Breast epithelium (tissue), 4 donors: ENCODE measurements at regions not wholly inside any gene's neighbourhood (a gene's known extent, or its start where the extent isn't known, plus 50 kb on each side); places are given as distances from the start of the nearest gene placed in this dataset.

ENCODE experiments used
- DNase-seq, 2 donors: peaks; one replicate each; pipeline ENCODE4 v3.0.0-alpha.2; 2019; ENCODE audit warnings: low spot score in 2 of 2
- H3K27ac ChIP-seq, 2 donors: fragments of 200-600 bp; sonication (generic) in 1 of 2; one replicate each; pipeline ENCODE4 v1.5.1; 2016 to 2019; ENCODE audit warnings: mild to moderate bottlenecking in 1 of 2
- H3K27me3 ChIP-seq, 2 donors: fragments of 200-600 bp; sonication (generic) in 1 of 2; one replicate each; pipeline versions ENCODE4 v1.5.1 to v1.6.0; 2017 to 2019; ENCODE audit warnings: control low read depth in 1 of 2, mild to moderate bottlenecking in 1 of 2
- H3K36me3 ChIP-seq: fragments of 200-600 bp; one replicate; pipeline ENCODE4 v1.5.1; 2019
- H3K4me1 ChIP-seq, 2 donors: fragments of 200-600 bp; sonication (generic); one replicate each; pipeline ENCODE4 v1.5.1; 2016 to 2019; ENCODE audit warnings: control low read depth in 1 of 2
- H3K4me3 ChIP-seq, 3 donors: fragments of 200-600 bp; sonication (generic); 1 replicate in 2 of 3; 2 replicates in 1 of 3; pipeline ENCODE4 v1.5.1; 2016 to 2019; ENCODE audit warnings: mild to moderate bottlenecking in 3 of 3, moderate library complexity in 2 of 3
- H3K9me3 ChIP-seq, 2 donors: fragments of 200-600 bp; sonication (generic) in 1 of 2; one replicate each; pipeline ENCODE4 v1.5.1; 2016 to 2019; ENCODE audit warnings: control low read depth in 1 of 2
- POLR2A ChIP-seq: fragments of 450-650 bp; IDR thresholded peaks from one replicate; pipeline ENCODE4 v1.6.1; 2016; ENCODE audit warnings: antibody characterized with exemption, mild to moderate bottlenecking, moderate library complexity
- POLR2AphosphoS5 ChIP-seq, 3 donors: sonication (generic); formaldehyde crosslinking; IDR thresholded peaks; one replicate each; pipeline ENCODE4 v1.6.1; 2017; ENCODE audit warnings: antibody characterized with exemption in 3 of 3
- intact Hi-C: fragments of 100-400 bp; cut with DNase I; formaldehyde crosslinking; loops from one replicate; pipeline ENCODE4 v1.15.1; 2023; ENCODE audit warnings: low total_unique reads
- TF ChIP-seq, protein P1 (sequence below), 3 donors: fragments of 450-650 bp; IDR thresholded peaks; one replicate each; pipeline ENCODE4 v1.5.1; 2016 to 2017; ENCODE audit warnings: antibody characterized with exemption in 3 of 3, mild to moderate bottlenecking in 3 of 3, moderate library complexity in 3 of 3

DNA sequence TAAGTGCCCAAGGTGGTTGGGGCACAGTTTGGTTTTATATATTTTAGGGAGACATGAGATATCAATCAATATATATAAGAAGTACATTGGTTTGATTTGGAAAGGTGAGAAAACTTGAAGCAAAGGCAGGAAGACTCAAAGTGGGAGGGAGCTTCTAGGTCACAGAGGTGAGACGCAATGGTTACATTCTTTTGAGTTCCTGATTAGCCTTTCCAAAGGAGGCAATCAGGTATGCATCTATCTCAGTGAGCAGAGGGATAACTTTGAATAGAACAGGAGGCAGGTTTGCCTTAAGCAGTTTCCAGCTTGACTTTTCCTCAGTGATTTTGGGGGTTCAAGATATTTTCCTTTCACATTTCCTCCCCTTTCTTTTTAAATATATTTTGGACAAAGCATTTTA lies 58.0 kb upstream of the SLC35F1 start:
- Histone ChIP-seq H3K27me3 (no peaks in the 10 kb centered on the region), H3K36me3 (no peaks in the 10 kb centered on the region), H3K27ac (no peak overlapping the region), H3K9me3 (peaks cover 6 to 19% of the 10 kb centered on the region in 2 donors), H3K4me3 (no peak overlapping the region), H3K4me1 (no peaks in the 10 kb centered on the region)
- DNase-seq = no peak
- intact Hi-C loops = no loop called here
- TF ChIP-seq POLR2A = no peak
- TF ChIP-seq, protein P1, sequence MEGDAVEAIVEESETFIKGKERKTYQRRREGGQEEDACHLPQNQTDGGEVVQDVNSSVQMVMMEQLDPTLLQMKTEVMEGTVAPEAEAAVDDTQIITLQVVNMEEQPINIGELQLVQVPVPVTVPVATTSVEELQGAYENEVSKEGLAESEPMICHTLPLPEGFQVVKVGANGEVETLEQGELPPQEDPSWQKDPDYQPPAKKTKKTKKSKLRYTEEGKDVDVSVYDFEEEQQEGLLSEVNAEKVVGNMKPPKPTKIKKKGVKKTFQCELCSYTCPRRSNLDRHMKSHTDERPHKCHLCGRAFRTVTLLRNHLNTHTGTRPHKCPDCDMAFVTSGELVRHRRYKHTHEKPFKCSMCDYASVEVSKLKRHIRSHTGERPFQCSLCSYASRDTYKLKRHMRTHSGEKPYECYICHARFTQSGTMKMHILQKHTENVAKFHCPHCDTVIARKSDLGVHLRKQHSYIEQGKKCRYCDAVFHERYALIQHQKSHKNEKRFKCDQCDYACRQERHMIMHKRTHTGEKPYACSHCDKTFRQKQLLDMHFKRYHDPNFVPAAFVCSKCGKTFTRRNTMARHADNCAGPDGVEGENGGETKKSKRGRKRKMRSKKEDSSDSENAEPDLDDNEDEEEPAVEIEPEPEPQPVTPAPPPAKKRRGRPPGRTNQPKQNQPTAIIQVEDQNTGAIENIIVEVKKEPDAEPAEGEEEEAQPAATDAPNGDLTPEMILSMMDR (IDR thresholded peaks at IDR 0.05) = no peak
- TF ChIP-seq POLR2AphosphoS5 (IDR thresholded peaks at IDR 0.05) = no peak
